Tibial nerve (tissue), 4 donors: ENCODE measurements at regions not wholly inside any gene's neighbourhood (a gene's known extent, or its start where the extent isn't known, plus 50 kb on each side); places are given as distances from the start of the nearest gene placed in this dataset.

Source experiments
- DNase-seq, 2 donors: peaks; one replicate each; pipeline ENCODE4 v3.0.0-alpha.2; 2019; ENCODE audit warnings: low spot score in 2 of 2
- H3K27ac ChIP-seq, 4 donors: fragments of 200-600 bp; sonication (generic) in 3 of 4; one replicate each; pipeline ENCODE4 v1.5.1; 2017 to 2019; ENCODE audit warnings: mild to moderate bottlenecking in 1 of 4
- H3K27me3 ChIP-seq, 2 donors: fragments of 200-600 bp; sonication (generic) in 1 of 2; one replicate each; pipeline versions ENCODE4 v1.5.1 to v1.6.0; 2017 to 2019
- H3K36me3 ChIP-seq, 3 donors: fragments of 200-600 bp; sonication (generic); one replicate each; pipeline ENCODE4 v1.5.1; 2018 to 2019
- H3K4me1 ChIP-seq, 4 donors: fragments of 200-600 bp; sonication (generic) in 3 of 4; one replicate each; pipeline ENCODE4 v1.5.1; 2017 to 2019
- H3K4me3 ChIP-seq, 4 donors: fragments of 200-600 bp; sonication (generic) in 3 of 4; one replicate each; pipeline ENCODE4 v1.5.1; 2017 to 2019; ENCODE audit warnings: mild to moderate bottlenecking in 1 of 4, moderate library complexity in 1 of 4
- H3K9me3 ChIP-seq, 4 donors: fragments of 200-600 bp; sonication (generic) in 3 of 4; one replicate each; pipeline ENCODE4 v1.5.1; 2017 to 2019
- CTCF ChIP-seq, 5 experiments: fragments of 200-600 bp in 3 of 5; fragments of 450-650 bp in 2 of 5; sonication (generic) in 3 of 5; IDR thresholded peaks; one replicate each; pipeline ENCODE4 v1.5.1; 2016 to 2019; ENCODE audit warnings: antibody characterized with exemption in 5 of 5, mild to moderate bottlenecking in 3 of 5, moderate library complexity in 2 of 5
- EP300 ChIP-seq, 2 donors: sonication (generic); formaldehyde crosslinking; IDR thresholded peaks; one replicate each; pipeline ENCODE4 v1.6.1; 2017; ENCODE audit warnings: antibody characterized with exemption in 2 of 2, mild to moderate bottlenecking in 1 of 2
- POLR2A ChIP-seq, 2 donors: fragments of 450-650 bp; IDR thresholded peaks; one replicate each; pipeline ENCODE4 v1.6.1; 2017; ENCODE audit warnings: antibody characterized with exemption in 2 of 2, mild to moderate bottlenecking in 2 of 2, moderate library complexity in 2 of 2
- WGBS, 2 donors: methylation state at CpG; one replicate each; pipeline ENCODE4 v1.1.5; 2018; 5-methylcytosine and 5-hydroxymethylcytosine counted together

DNA sequence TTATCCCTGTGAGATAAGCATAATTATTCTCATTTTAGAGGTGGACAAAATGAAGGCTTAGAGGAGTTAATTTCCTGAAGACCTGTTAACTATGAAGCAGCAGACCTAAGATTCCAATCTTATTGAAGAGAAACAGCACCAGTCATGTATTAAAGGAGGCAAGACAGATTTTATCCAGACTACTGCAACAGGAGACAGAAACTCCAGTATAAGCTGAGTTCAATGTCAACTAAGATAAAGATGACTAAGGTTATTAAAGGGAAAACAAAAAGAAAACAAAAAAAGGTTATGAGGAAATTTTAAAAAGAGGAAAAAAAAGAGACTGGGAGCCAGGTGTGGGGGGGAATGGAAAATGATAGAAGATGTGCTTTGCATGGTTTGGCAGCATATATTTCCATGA, 707.7 kb upstream of the NR2F2 start:
- H3K4me1 ChIP-seq, result peaks cover 0 to 19% (median 0%) of the 10 kb centered on the region in 4 donors
- H3K27ac ChIP-seq, result peak overlapping the region in 1 of 4 donors; percentile 37
- TF ChIP-seq EP300 (IDR thresholded peaks at IDR 0.05), result no peak
- TF ChIP-seq CTCF (IDR thresholded peaks at IDR 0.05), result no peak
- no peak for TF ChIP-seq POLR2A (IDR thresholded peaks at IDR 0.05)
- no peak overlapping the region for H3K4me3 ChIP-seq
- H3K9me3 ChIP-seq, result peaks cover 0 to 14% (median 0%) of the 10 kb centered on the region in 4 donors
- no peaks in the 10 kb centered on the region for H3K27me3 ChIP-seq
- DNase-seq, result no peak
- no peaks in the 10 kb centered on the region for H3K36me3 ChIP-seq

- peak overlapping the region in 2 of 4 donors; percentile 64 to 72 for H3K27ac ChIP-seq
- no peak for DNase-seq
- 19% methylated on average over 1 of the region's 1 CpG for WGBS, 2 donors
Observed at GRCh38 chr15:95624100-95624499, 706.4 kb upstream of the NR2F2 start.

DNA sequence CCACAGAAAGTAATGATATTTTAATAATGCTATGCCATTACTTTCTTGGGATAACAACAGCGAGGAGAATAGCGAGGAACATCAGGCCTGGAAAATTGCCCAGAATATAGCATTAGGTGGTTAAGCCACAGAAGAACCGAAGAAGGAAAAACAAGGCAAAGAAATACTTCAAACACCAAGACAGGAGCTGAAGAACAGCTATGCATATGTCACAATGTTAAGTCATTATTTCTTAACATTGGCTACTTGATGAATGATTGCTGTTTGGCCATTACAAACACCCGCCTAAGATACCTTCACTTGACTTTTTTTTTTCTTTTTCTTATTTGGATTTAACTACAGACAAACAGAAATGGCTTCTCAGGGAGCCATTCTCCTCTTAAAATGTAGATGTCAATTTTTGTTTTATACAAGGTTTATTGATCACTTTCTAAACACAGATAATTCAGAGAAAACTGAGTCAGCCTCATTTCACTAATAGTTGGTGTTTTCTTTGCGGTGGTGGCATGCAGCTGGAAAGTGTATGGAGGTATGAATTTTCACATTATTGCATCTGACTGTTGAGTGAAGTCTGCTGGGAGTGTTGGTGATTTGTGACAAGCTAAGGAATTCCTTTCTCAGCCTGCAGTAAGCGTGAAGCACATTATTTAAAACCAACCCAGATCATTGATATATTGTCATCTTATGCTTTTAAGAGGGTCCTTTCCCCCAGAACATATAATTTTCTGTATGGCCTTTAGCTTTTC, 705.7 kb upstream of the NR2F2 start:
- Histone ChIP-seq H3K9me3 (peaks cover 0 to 14% (median 0%) of the 10 kb centered on the region in 4 donors), H3K4me3 (no peak overlapping the region), H3K27me3 (no peaks in the 10 kb centered on the region), H3K27ac (peak overlapping the region in 2 of 4 donors; percentile 64 to 72), H3K4me1 (peaks cover 0 to 19% (median 0%) of the 10 kb centered on the region in 4 donors), H3K36me3 (no peaks in the 10 kb centered on the region)
- 69% methylated on average over 6 of the region's 6 CpGs for WGBS, 2 donors
- no peak for DNase-seq
- no peak for TF ChIP-seq EP300 (IDR thresholded peaks at IDR 0.05)
- TF ChIP-seq POLR2A (IDR thresholded peaks at IDR 0.05), result no peak
- TF ChIP-seq CTCF (IDR thresholded peaks at IDR 0.05), result no peak

More at GRCh38 chr15:95624100-95624499, 706.4 kb upstream of the NR2F2 start:
- Histone ChIP-seq H3K9me3 (peaks cover 0 to 14% (median 0%) of the 10 kb centered on the region in 4 donors), H3K4me3 (no peak overlapping the region), H3K27me3 (no peaks in the 10 kb centered on the region), H3K4me1 (peaks cover 0 to 19% (median 0%) of the 10 kb centered on the region in 4 donors), H3K36me3 (no peaks in the 10 kb centered on the region)
- TF ChIP-seq EP300 (IDR thresholded peaks at IDR 0.05) (no peak), CTCF (IDR thresholded peaks at IDR 0.05) (no peak), POLR2A (IDR thresholded peaks at IDR 0.05) (no peak)

DNA sequence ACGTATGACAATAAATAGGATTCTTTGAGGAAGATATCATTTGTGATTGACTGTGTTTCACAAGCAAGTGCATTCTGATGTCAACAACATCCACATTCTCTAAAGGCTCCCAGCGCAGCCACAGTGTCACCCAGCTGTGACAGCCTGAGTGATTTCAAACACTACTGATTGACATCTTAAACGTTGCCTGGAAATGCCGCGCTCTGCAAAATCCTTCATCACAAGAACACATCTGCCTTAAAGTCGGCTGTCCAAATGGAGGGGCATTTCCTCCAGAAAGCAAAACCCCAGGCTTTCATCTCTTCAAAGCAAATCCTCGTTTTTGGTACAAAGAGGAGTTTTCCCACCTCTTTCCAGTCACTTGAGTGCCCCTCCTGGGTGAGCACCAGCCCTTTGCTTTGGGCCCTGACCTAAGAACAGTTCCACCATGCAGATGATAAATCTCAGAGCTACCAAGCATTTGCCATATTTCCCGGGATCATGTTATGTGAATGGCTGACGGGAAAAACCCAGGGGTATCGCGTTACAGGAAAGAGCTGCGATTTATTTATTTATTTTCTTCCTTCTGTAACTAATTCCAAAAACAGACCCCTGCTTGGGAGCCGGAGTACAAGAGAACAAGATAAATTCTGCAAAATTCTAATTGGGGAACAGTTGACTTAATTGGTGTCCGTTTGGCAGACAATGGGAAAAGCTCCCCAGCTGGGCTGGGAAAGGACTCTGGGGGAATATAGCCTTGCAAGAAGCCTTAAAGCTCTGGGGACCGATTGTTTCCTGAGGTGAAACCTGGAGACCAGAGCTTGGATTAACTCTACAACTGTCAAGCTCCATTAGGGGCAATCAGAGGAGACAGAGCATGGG, 703.8 kb upstream of the NR2F2 start:
- DNase-seq, result no peak
- H3K36me3 ChIP-seq, result no peaks in the 10 kb centered on the region
- TF ChIP-seq POLR2A (IDR thresholded peaks at IDR 0.05) (no peak), EP300 (IDR thresholded peaks at IDR 0.05) (no peak), CTCF (IDR thresholded peaks at IDR 0.05) (no peak)
- WGBS, 2 donors, result 56 to 66% methylated on average over 15 of the region's 15 CpGs
- H3K27me3 ChIP-seq, result no peaks in the 10 kb centered on the region
- no peak overlapping the region for H3K4me3 ChIP-seq
- peaks cover 0 to 10% (median 0%) of the 10 kb centered on the region in 4 donors for H3K4me1 ChIP-seq
- peak overlapping the region in 1 of 4 donors; percentile 47 for H3K27ac ChIP-seq
- H3K9me3 ChIP-seq, result peaks cover 0 to 14% (median 0%) of the 10 kb centered on the region in 4 donors
